ENCODE measurements at regions not wholly inside any gene's neighbourhood (a gene's known extent, or its start where the extent isn't known, plus 50 kb on each side); places are given as distances from the start of the nearest gene placed in this dataset.

- H2AFZ ChIP-seq (ENCODE audit: low read length), result no peak overlapping the region
- no peaks in the 10 kb centered on the region for H3K36me3 ChIP-seq (ENCODE audit: insufficient read depth, low read length)
- no peaks in the 10 kb centered on the region for H3K79me2 ChIP-seq (ENCODE audit: insufficient read depth, low read length)
- no peak overlapping the region for H3K9ac ChIP-seq (ENCODE audit: low read depth, low read length, poor library complexity, severe bottlenecking)
- TF ChIP-seq, protein P1, sequence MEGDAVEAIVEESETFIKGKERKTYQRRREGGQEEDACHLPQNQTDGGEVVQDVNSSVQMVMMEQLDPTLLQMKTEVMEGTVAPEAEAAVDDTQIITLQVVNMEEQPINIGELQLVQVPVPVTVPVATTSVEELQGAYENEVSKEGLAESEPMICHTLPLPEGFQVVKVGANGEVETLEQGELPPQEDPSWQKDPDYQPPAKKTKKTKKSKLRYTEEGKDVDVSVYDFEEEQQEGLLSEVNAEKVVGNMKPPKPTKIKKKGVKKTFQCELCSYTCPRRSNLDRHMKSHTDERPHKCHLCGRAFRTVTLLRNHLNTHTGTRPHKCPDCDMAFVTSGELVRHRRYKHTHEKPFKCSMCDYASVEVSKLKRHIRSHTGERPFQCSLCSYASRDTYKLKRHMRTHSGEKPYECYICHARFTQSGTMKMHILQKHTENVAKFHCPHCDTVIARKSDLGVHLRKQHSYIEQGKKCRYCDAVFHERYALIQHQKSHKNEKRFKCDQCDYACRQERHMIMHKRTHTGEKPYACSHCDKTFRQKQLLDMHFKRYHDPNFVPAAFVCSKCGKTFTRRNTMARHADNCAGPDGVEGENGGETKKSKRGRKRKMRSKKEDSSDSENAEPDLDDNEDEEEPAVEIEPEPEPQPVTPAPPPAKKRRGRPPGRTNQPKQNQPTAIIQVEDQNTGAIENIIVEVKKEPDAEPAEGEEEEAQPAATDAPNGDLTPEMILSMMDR (conservative IDR thresholded peaks at IDR 0.05; ENCODE audit: low read length), result no peak
- H3K4me3 ChIP-seq (ENCODE audit: low read length, poor library complexity, severe bottlenecking), result no peak overlapping the region
- H3K9me2 ChIP-seq (replicated peaks; ENCODE audit: low read depth, low read length), result no peaks in the 10 kb centered on the region
- H4K20me1 ChIP-seq (ENCODE audit: insufficient read depth, low read length, poor library complexity, severe bottlenecking), result no peaks in the 10 kb centered on the region
- H3K9me3 ChIP-seq (ENCODE audit: insufficient read depth, low read depth, low read length), result no peaks in the 10 kb centered on the region
- H3F3A ChIP-seq (ENCODE audit: low read depth), result no peaks in the 10 kb centered on the region
- H3K4me2 ChIP-seq (ENCODE audit: low read depth, low read length, poor library complexity, severe bottlenecking), result no peak overlapping the region
- no peaks in the 10 kb centered on the region for H3K4me1 ChIP-seq (ENCODE audit: insufficient read depth, low read length, poor library complexity, severe bottlenecking)
- no peaks in the 10 kb centered on the region for H3K27me3 ChIP-seq (ENCODE audit: insufficient read depth, low read length, poor library complexity, severe bottlenecking)
Measured at GRCh38 chr7:46226860-46227259, 305.8 kb upstream of the IGFBP3 start.

GRCh38 chr7:46224363-46224762, 303.3 kb upstream of the IGFBP3 start:
- H3K9me2 ChIP-seq (replicated peaks; ENCODE audit: low read depth, low read length), result no peaks in the 10 kb centered on the region
- no peaks in the 10 kb centered on the region for H3F3A ChIP-seq (ENCODE audit: low read depth)
- H3K4me2 ChIP-seq (ENCODE audit: low read depth, low read length, poor library complexity, severe bottlenecking), result no peak overlapping the region
- no peak overlapping the region for H3K9ac ChIP-seq (ENCODE audit: low read depth, low read length, poor library complexity, severe bottlenecking)
- no peaks in the 10 kb centered on the region for H3K4me1 ChIP-seq (ENCODE audit: insufficient read depth, low read length, poor library complexity, severe bottlenecking)
- no peaks in the 10 kb centered on the region for H3K79me2 ChIP-seq (ENCODE audit: insufficient read depth, low read length)
- no peak overlapping the region for H3K4me3 ChIP-seq (ENCODE audit: low read length, poor library complexity, severe bottlenecking)
- no peaks in the 10 kb centered on the region for H3K9me3 ChIP-seq (ENCODE audit: insufficient read depth, low read depth, low read length)
- no peaks in the 10 kb centered on the region for H3K36me3 ChIP-seq (ENCODE audit: insufficient read depth, low read length)
- no peak overlapping the region for H2AFZ ChIP-seq (ENCODE audit: low read length)
- no peaks in the 10 kb centered on the region for H3K27me3 ChIP-seq (ENCODE audit: insufficient read depth, low read length, poor library complexity, severe bottlenecking)
- H4K20me1 ChIP-seq (ENCODE audit: insufficient read depth, low read length, poor library complexity, severe bottlenecking), result no peaks in the 10 kb centered on the region
- TF ChIP-seq EZH2phosphoT487 (IDR thresholded peaks at IDR 0.05; ENCODE audit: borderline replicate concordance), result no peak
- TF ChIP-seq, protein P1 (conservative IDR thresholded peaks at IDR 0.05; ENCODE audit: low read length), result no peak

GRCh38 chr7:46220066-46220630, 299.1 kb upstream of the IGFBP3 start:
- H3F3A ChIP-seq (ENCODE audit: low read depth), result no peaks in the 10 kb centered on the region
- H4K20me1 ChIP-seq (ENCODE audit: insufficient read depth, low read length, poor library complexity, severe bottlenecking), result no peaks in the 10 kb centered on the region
- H3K4me1 ChIP-seq (ENCODE audit: insufficient read depth, low read length, poor library complexity, severe bottlenecking), result no peaks in the 10 kb centered on the region
- TF ChIP-seq, protein P1 (conservative IDR thresholded peaks at IDR 0.05; ENCODE audit: low read length), result no peak
- no peak for TF ChIP-seq EZH2phosphoT487 (IDR thresholded peaks at IDR 0.05; ENCODE audit: borderline replicate concordance)
- no peak overlapping the region for H2AFZ ChIP-seq (ENCODE audit: low read length)
- H3K9ac ChIP-seq (ENCODE audit: low read depth, low read length, poor library complexity, severe bottlenecking), result no peak overlapping the region
- H3K36me3 ChIP-seq (ENCODE audit: insufficient read depth, low read length), result no peaks in the 10 kb centered on the region
- H3K79me2 ChIP-seq (ENCODE audit: insufficient read depth, low read length), result no peaks in the 10 kb centered on the region
- H3K4me3 ChIP-seq (ENCODE audit: low read length, poor library complexity, severe bottlenecking), result no peak overlapping the region
- no peaks in the 10 kb centered on the region for H3K27me3 ChIP-seq (ENCODE audit: insufficient read depth, low read length, poor library complexity, severe bottlenecking)
- H3K9me2 ChIP-seq (replicated peaks; ENCODE audit: low read depth, low read length), result no peaks in the 10 kb centered on the region
- no peak overlapping the region for H3K4me2 ChIP-seq (ENCODE audit: low read depth, low read length, poor library complexity, severe bottlenecking)
- no peaks in the 10 kb centered on the region for H3K9me3 ChIP-seq (ENCODE audit: insufficient read depth, low read depth, low read length)
